SK-N-SH (cell line): ENCODE measurements at regions not wholly inside any gene's neighbourhood (a gene's known extent, or its start where the extent isn't known, plus 50 kb on each side); places are given as distances from the start of the nearest gene placed in this dataset.

Source experiments
- CTCF ChIA-PET: fragments of 300-600, 350-600 bp; formaldehyde crosslinking; extraction: SDS; loops from one replicate; lab custom pipeline; 2021; lab: Yijun Ruan, JAX
- POLR2A ChIA-PET: fragments of 350-600 bp; sonication (Branson Sonifier 250); formaldehyde crosslinking; extraction: SDS; loops from one replicate; lab custom pipeline; 2020; ENCODE audit warnings: antibody characterized with exemption, inconsistent platforms; lab: Yijun Ruan, JAX
- DNase-seq: peaks from one replicate; pipeline ENCODE4 v3.0.0; 2012
- H2AFZ ChIP-seq: fragments of 200-600 bp; sonication (generic); 2 replicates; pipeline ENCODE4 v1.8.1; 2016; ENCODE audit warnings: antibody characterized with exemption, mild to moderate bottlenecking, low read depth
- H3F3A ChIP-seq: fragments of 200-600 bp; sonication (generic); replicated peaks from 2 replicates; pipeline ENCODE3; 2016; ENCODE audit warnings: antibody characterized with exemption, mild to moderate bottlenecking; ENCODE audit not compliant: insufficient read depth
- H3K27ac ChIP-seq, 2 experiments: fragments of 200-500 bp in 1 of 2; fragments of 200-600 bp in 1 of 2; sonication (Bioruptor generic) in 1 of 2; sonication (generic), shearing (Covaris generic) in 1 of 2; 2 replicates each; pipeline versions ENCODE4 v1.5.1 to v1.6.1; 2014 to 2016; ENCODE audit warnings: low read depth in 2 of 2, inconsistent platforms in 1 of 2, low read length in 1 of 2, mild to moderate bottlenecking in 1 of 2, mixed read lengths in 1 of 2
- H3K27me3 ChIP-seq: fragments of 200-600 bp; sonication (generic), shearing (Covaris generic); 2 replicates; pipeline ENCODE4 v1.6.1; 2016; ENCODE audit warnings: mixed run types; ENCODE audit not compliant: insufficient read depth
- H3K36me3 ChIP-seq, 2 experiments: fragments of 200-500 bp in 1 of 2; fragments of 200-600 bp in 1 of 2; sonication (Bioruptor generic) in 1 of 2; sonication (generic) in 1 of 2; replicated peaks in 1 of 2; 2 replicates each; pipeline versions ENCODE3 to v1.5.1; 2014 to 2016; ENCODE audit warnings: low read length in 1 of 2, mild to moderate bottlenecking in 1 of 2; ENCODE audit not compliant: insufficient read depth in 2 of 2, control insufficient read depth in 1 of 2
- H3K4me1 ChIP-seq, 2 experiments: fragments of 200-500 bp in 1 of 2; fragments of 200-600 bp in 1 of 2; sonication (Bioruptor generic) in 1 of 2; sonication (generic), shearing (Covaris generic) in 1 of 2; 2 replicates each; pipeline versions ENCODE4 v1.5.1 to v1.6.1; 2014 to 2016; ENCODE audit warnings: low read depth in 1 of 2, low read length in 1 of 2, mixed run types in 1 of 2; ENCODE audit not compliant: insufficient read depth in 2 of 2, control insufficient read depth in 1 of 2
- H3K4me2 ChIP-seq: fragments of 200-600 bp; sonication (generic), shearing (Covaris generic); 2 replicates; pipeline ENCODE4 v1.6.1; 2017; ENCODE audit warnings: mixed run types
- H3K4me3 ChIP-seq, 2 experiments: fragments of 200-500 bp in 1 of 2; fragments of 200-600 bp in 1 of 2; sonication (Bioruptor generic) in 1 of 2; sonication (generic), shearing (Covaris generic) in 1 of 2; 2 replicates each; pipeline versions ENCODE4 v1.5.1 to v1.8.1; 2014 to 2016; ENCODE audit warnings: low read depth in 2 of 2, inconsistent platforms in 1 of 2, low read length in 1 of 2, mild to moderate bottlenecking in 1 of 2, mixed read lengths in 1 of 2, moderate library complexity in 1 of 2
- H3K79me2 ChIP-seq: fragments of 200-600 bp; sonication (generic); 2 replicates; pipeline ENCODE4 v1.8.1; 2017; ENCODE audit warnings: mild to moderate bottlenecking; ENCODE audit not compliant: insufficient read depth
- H3K9ac ChIP-seq: fragments of 200-600 bp; sonication (generic); 2 replicates; pipeline ENCODE4 v1.6.1; 2017; ENCODE audit warnings: mixed run types
- H3K9me2 ChIP-seq: fragments of 200-600 bp; sonication (generic); 2 replicates; pipeline ENCODE4 v1.6.1; 2017; ENCODE audit warnings: mixed run types
- H3K9me3 ChIP-seq: fragments of 200-600 bp; sonication (generic); 2 replicates; pipeline ENCODE4 v1.6.1; 2017; ENCODE audit warnings: mixed run types, mild to moderate bottlenecking, moderate library complexity
- H4K20me1 ChIP-seq: fragments of 200-600 bp; sonication (generic); 2 replicates; pipeline ENCODE4 v1.6.1; 2017; ENCODE audit warnings: mild to moderate bottlenecking, mixed run types; ENCODE audit not compliant: insufficient read depth
- CHD2 ChIP-seq: fragments of 150-350 bp; IDR thresholded peaks from 2 replicates; pipeline ENCODE4 v1.6.1; 2018; ENCODE audit warnings: low read length; ENCODE audit not compliant: partially characterized antibody
- ELF1 ChIP-seq: IDR thresholded peaks from 2 replicates; pipeline ENCODE4 v1.4.0; 2012
- EP300 ChIP-seq, 2 experiments: IDR thresholded peaks; 2 replicates each; pipeline versions ENCODE4 v1.4.0 to v1.6.1; 2012; ENCODE audit warnings: borderline replicate concordance in 1 of 2, low read depth in 1 of 2, low read length in 1 of 2
- EZH2phosphoT487 ChIP-seq: fragments of 200-600 bp; sonication (generic); IDR thresholded peaks from 2 replicates; pipeline ENCODE4 v1.6.1; 2017; ENCODE audit warnings: low read depth, mixed run types, mild to moderate bottlenecking, antibody characterized with exemption, moderate library complexity, borderline replicate concordance
- FOXM1 ChIP-seq: IDR thresholded peaks from 2 replicates; pipeline ENCODE4 v1.4.0; 2012; ENCODE audit warnings: low read depth, mild to moderate bottlenecking
- GABPA ChIP-seq: IDR thresholded peaks from 2 replicates; pipeline ENCODE4 v1.4.0; 2012; ENCODE audit warnings: low read depth, mild to moderate bottlenecking
- GATA2 ChIP-seq: sonication (generic); formaldehyde crosslinking; IDR thresholded peaks from 2 replicates; pipeline ENCODE4 v1.5.0; 2020; ENCODE audit warnings: mild to moderate bottlenecking, missing genetic modification reagents
- IRF3 ChIP-seq: fragments of 150-350 bp; IDR thresholded peaks from 2 replicates; pipeline ENCODE4 v1.6.1; 2016; ENCODE audit warnings: mild to moderate bottlenecking, low read depth, low read length
- JUND ChIP-seq: IDR thresholded peaks from 2 replicates; pipeline ENCODE4 v1.4.0; 2012
- MEF2A ChIP-seq: IDR thresholded peaks from 2 replicates; pipeline ENCODE4 v1.4.0; 2012; ENCODE audit warnings: low read depth, borderline replicate concordance
- NFIC ChIP-seq: IDR thresholded peaks from 2 replicates; pipeline ENCODE4 v1.4.0; 2012; ENCODE audit warnings: borderline replicate concordance
- NRF1 ChIP-seq: IDR thresholded peaks from 2 replicates; pipeline ENCODE4 v1.6.1; 2012; ENCODE audit warnings: low read depth, mild to moderate bottlenecking, low read length
- PBX3 ChIP-seq: IDR thresholded peaks from 2 replicates; pipeline ENCODE4; 2012
- RAD21 ChIP-seq: IDR thresholded peaks from 2 replicates; pipeline ENCODE4 v1.6.1; 2012; ENCODE audit warnings: mild to moderate bottlenecking, low read length
- RCOR1 ChIP-seq: fragments of 150-350 bp; IDR thresholded peaks from 2 replicates; pipeline ENCODE4 v1.6.1; 2017; ENCODE audit warnings: antibody characterized with exemption, low read length
- RFX5 ChIP-seq: IDR thresholded peaks from 2 replicates; pipeline ENCODE4 v1.6.1; 2012; ENCODE audit warnings: mild to moderate bottlenecking, improper control_type of control experiment, low read length
- RXRA ChIP-seq: IDR thresholded peaks from 2 replicates; pipeline ENCODE4 v1.4.0; 2012; ENCODE audit warnings: low read depth, mild to moderate bottlenecking, borderline replicate concordance
- TAF1 ChIP-seq: IDR thresholded peaks from 2 replicates; pipeline ENCODE4 v1.6.1; 2012; ENCODE audit warnings: low read depth, mild to moderate bottlenecking, low read length, moderate library complexity, borderline replicate concordance
- TCF12 ChIP-seq: IDR thresholded peaks from 2 replicates; pipeline ENCODE4 v1.4.0; 2012
- whole genome bisulfite sequencing: methylation state at CpG from one replicate; pipeline ENCODE4 v1.1.6; 2017; ENCODE audit warnings: low lambda C conversion rate; 5-methylcytosine and 5-hydroxymethylcytosine counted together
- TF ChIP-seq, protein P1 (sequence below): fragments of 200-600 bp; sonication (generic); IDR thresholded peaks from 2 replicates; pipeline ENCODE4 v1.6.1; 2017; ENCODE audit warnings: antibody characterized with exemption, mild to moderate bottlenecking, moderate library complexity
- TF ChIP-seq, protein P2 (sequence below): IDR thresholded peaks from 2 replicates; pipeline ENCODE4 v1.4.0; 2012; ENCODE audit warnings: low read depth
- TF ChIP-seq, protein P3 (sequence below): fragments of 150-350 bp; IDR thresholded peaks from 2 replicates; pipeline ENCODE4 v1.6.1; 2017; ENCODE audit warnings: antibody characterized with exemption, low read length, low read depth, borderline replicate concordance

DNA sequence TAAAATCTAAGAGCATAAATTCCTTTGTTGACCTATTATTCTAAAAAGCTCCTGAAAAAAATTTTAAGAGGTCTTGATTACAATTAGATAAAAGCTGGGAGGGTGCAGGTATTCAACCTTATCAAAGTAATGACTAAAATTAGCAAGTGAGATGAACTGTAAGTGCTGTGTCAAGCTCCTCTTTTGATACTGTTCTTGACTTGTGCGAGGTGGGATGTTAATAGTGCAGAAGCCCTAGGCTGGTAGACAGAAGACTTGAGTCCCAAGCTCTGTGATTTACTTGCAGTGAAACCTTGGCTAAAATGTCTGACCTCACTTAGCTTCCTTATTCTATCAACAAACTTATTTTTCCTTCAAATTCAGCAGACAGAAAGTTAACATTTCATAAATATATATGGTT is 637.5 kb downstream of the DSC3 start:
- Histone ChIP-seq H3K36me3 (no peaks in the 10 kb centered on the region), H3K27me3 (no peaks in the 10 kb centered on the region), H3K9ac (no peak overlapping the region), H3K4me2 (no peak overlapping the region), H3K4me1 (no peaks in the 10 kb centered on the region), H3K9me2 (no peaks in the 10 kb centered on the region), H3K4me3 (no peak overlapping the region), H3K79me2 (no peaks in the 10 kb centered on the region), H3K27ac (no peak overlapping the region), H3K9me3 (no peaks in the 10 kb centered on the region), H2AFZ (no peak overlapping the region), H3F3A (no peaks in the 10 kb centered on the region), H4K20me1 (no peaks in the 10 kb centered on the region)
- ChIA-PET CTCF (interaction anchor here (0.7 kb wide), 1 partner anchor 22 kb away, joined by 3 read pairs; no protein-coding TSS in a partner anchor), POLR2A (no interaction called here)
- 14% methylated on average over 1 of the region's 1 CpG for WGBS
- DNase-seq, result no peak
- TF ChIP-seq IRF3 (no peak), GABPA (no peak), GATA2 (CRISPR knock-in tag) (no peak), MEF2A (no peak), RAD21 (no peak), TCF12 (no peak)
- TF ChIP-seq, protein P1, sequence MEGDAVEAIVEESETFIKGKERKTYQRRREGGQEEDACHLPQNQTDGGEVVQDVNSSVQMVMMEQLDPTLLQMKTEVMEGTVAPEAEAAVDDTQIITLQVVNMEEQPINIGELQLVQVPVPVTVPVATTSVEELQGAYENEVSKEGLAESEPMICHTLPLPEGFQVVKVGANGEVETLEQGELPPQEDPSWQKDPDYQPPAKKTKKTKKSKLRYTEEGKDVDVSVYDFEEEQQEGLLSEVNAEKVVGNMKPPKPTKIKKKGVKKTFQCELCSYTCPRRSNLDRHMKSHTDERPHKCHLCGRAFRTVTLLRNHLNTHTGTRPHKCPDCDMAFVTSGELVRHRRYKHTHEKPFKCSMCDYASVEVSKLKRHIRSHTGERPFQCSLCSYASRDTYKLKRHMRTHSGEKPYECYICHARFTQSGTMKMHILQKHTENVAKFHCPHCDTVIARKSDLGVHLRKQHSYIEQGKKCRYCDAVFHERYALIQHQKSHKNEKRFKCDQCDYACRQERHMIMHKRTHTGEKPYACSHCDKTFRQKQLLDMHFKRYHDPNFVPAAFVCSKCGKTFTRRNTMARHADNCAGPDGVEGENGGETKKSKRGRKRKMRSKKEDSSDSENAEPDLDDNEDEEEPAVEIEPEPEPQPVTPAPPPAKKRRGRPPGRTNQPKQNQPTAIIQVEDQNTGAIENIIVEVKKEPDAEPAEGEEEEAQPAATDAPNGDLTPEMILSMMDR, result no peak
- TF ChIP-seq, protein P2, sequence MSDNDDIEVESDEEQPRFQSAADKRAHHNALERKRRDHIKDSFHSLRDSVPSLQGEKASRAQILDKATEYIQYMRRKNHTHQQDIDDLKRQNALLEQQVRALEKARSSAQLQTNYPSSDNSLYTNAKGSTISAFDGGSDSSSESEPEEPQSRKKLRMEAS, result no peak

DNA sequence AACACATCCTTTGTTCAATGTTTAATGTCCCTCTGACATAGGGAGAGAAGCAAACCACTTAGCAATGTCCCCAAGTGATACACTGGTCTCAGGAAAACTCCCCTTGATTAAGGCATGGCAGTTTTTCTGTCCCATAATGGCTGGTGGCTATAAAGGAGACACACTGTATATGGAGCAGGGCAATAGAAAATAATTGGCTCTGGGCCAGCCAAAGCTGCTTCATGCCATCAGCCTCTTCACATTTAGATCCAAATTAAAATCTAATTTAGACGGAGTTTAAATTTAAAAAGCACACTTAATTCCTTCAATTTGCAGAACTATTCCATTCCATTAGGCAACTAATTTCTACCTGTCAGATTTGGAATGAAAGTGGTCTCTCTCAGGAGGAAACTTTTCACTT is 638.1 kb downstream of the DSC3 start:
- Histone ChIP-seq H4K20me1 (no peaks in the 10 kb centered on the region), H3F3A (no peaks in the 10 kb centered on the region), H3K27me3 (no peaks in the 10 kb centered on the region), H2AFZ (no peak overlapping the region), H3K79me2 (no peaks in the 10 kb centered on the region), H3K9ac (no peak overlapping the region), H3K4me3 (no peak overlapping the region), H3K9me3 (no peaks in the 10 kb centered on the region), H3K4me1 (no peaks in the 10 kb centered on the region), H3K27ac (no peak overlapping the region), H3K36me3 (no peaks in the 10 kb centered on the region), H3K4me2 (no peak overlapping the region), H3K9me2 (no peaks in the 10 kb centered on the region)
- ChIA-PET POLR2A (no interaction called here), CTCF (interaction anchor here (0.7 kb wide), 1 partner anchor 22 kb away, joined by 3 read pairs; no protein-coding TSS in a partner anchor)
- 6% methylated on average over 1 of the region's 1 CpG for WGBS
- DNase-seq, result no peak
- no peak for TF ChIP-seq EZH2phosphoT487
- TF ChIP-seq CHD2, result no peak
- TF ChIP-seq NRF1, result no peak
- no peak for TF ChIP-seq RCOR1
- TF ChIP-seq JUND, result no peak
- no peak for TF ChIP-seq EP300 (IDR thresholded peaks at IDR 0.05; ENCODE audit: borderline replicate concordance in 1 of 2, low read depth in 1 of 2, low read length in 1 of 2)
- TF ChIP-seq RFX5, result no peak
- TF ChIP-seq PBX3, result no peak
- no peak for TF ChIP-seq GATA2 (CRISPR knock-in tag)
- no peak for TF ChIP-seq FOXM1
- no peak for TF ChIP-seq NFIC
- TF ChIP-seq TAF1, result no peak
- TF ChIP-seq TCF12, result no peak
- TF ChIP-seq ELF1, result no peak
- TF ChIP-seq, protein P1, result no peak
- TF ChIP-seq, protein P2, result no peak
- no peak for TF ChIP-seq RXRA
- TF ChIP-seq, protein P3, sequence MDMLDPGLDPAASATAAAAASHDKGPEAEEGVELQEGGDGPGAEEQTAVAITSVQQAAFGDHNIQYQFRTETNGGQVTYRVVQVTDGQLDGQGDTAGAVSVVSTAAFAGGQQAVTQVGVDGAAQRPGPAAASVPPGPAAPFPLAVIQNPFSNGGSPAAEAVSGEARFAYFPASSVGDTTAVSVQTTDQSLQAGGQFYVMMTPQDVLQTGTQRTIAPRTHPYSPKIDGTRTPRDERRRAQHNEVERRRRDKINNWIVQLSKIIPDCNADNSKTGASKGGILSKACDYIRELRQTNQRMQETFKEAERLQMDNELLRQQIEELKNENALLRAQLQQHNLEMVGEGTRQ, result no peak
